GM20000 (cell line): ENCODE measurements at regions not wholly inside any gene's neighbourhood (a gene's known extent, or its start where the extent isn't known, plus 50 kb on each side); places are given as distances from the start of the nearest gene placed in this dataset.

ENCODE experiments used
- DNase-seq: peaks from one replicate; pipeline ENCODE4 v3.0.0; 2012; ENCODE audit warnings: low spot score
- TF ChIP-seq, protein P1 (sequence below): IDR thresholded peaks from 2 replicates; pipeline ENCODE4 v1.5.1; 2012; ENCODE audit warnings: mild to moderate bottlenecking, control low read depth; ENCODE audit errors: extremely low read depth, missing control alignments

DNA sequence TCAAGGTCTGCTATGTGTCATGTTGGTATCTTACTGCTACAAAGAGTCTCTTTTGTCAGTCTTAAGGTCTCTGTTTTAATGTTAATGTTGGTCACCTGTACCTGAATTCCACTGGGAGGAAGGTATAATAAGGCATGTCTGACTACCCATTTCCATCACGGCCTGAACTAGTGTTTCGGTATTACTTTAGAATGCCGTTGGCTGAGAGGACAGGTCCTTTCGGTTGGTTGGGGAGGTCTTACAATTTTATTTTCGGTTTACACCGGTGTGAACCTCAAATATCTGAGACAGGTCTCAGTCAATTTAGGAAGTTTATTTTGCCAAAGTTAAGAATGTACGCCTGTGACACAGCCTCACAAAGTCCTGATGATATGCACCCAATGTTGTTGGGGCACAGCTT, 154.9 kb upstream of the ABCA1 start:
- no peak for DNase-seq
- TF ChIP-seq, protein P1, sequence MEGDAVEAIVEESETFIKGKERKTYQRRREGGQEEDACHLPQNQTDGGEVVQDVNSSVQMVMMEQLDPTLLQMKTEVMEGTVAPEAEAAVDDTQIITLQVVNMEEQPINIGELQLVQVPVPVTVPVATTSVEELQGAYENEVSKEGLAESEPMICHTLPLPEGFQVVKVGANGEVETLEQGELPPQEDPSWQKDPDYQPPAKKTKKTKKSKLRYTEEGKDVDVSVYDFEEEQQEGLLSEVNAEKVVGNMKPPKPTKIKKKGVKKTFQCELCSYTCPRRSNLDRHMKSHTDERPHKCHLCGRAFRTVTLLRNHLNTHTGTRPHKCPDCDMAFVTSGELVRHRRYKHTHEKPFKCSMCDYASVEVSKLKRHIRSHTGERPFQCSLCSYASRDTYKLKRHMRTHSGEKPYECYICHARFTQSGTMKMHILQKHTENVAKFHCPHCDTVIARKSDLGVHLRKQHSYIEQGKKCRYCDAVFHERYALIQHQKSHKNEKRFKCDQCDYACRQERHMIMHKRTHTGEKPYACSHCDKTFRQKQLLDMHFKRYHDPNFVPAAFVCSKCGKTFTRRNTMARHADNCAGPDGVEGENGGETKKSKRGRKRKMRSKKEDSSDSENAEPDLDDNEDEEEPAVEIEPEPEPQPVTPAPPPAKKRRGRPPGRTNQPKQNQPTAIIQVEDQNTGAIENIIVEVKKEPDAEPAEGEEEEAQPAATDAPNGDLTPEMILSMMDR: no peak

DNA sequence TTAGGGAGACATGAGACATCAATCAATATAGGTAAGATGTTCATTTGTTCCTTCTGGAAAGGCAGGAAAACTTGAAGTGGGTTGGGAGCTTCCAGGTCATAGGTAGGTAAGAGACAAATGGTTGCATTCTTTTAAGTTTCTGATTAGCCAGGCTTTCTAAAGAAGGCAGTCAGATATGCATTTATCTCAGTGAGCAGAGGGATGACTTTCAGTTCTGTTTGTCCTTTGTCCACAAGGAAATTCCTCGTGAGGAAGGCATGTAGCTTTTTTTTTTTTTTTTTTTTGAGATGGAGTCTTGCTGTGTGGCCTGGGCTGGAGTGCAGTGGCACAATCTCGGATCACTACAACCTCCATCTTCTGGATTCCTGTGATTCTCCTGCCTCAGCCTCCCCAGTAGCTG, 155.3 kb upstream of the ABCA1 start:
- no peak for DNase-seq
- TF ChIP-seq, protein P1: no peak

DNA sequence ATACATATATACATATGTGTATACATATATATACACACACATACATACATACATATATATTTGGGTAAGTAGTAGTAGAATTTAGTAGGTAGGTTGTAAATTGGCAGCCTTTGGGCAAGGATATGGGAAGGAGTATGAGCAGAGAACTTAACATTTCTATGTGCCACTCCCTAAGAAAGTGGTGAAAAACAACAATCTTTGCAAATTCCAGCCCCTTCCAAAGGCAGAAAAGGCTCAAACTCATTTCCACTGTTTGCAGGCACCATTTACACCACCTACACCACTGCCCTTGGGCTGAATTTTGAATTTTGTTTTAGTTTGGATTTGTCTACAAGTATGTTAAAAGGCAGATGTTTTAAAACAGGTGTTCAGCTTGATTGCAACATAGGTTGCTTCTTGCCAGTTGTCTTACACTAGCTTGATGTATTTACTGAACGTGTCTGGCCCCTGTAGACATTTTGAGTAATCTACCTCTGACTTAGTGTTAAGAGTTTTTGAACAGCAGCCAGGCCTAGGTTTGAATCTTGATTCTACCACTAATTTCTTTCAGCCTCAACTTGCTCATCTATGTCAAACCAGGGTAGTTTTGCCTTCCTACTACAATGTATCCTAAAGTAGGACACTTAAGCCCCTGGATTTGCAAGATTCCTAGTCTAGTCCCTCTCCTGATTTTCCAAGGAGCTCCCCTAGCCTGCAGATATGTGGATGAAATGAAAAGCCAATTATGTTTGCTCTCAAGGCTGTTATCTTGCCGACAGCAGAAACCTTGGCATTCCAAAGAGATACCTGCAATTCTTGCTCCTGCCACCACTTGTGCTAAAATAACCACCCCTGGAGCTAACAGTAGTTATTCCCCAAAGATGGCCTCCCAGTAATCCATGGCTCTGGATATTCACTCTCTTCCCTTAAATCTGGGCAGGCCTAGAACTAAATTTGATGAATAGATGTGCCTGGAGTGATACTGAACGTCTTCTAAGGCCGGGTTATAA, 156.2 kb upstream of the SLC44A1 start:
- TF ChIP-seq, protein P1: no peak
- DNase-seq: no peak

DNA sequence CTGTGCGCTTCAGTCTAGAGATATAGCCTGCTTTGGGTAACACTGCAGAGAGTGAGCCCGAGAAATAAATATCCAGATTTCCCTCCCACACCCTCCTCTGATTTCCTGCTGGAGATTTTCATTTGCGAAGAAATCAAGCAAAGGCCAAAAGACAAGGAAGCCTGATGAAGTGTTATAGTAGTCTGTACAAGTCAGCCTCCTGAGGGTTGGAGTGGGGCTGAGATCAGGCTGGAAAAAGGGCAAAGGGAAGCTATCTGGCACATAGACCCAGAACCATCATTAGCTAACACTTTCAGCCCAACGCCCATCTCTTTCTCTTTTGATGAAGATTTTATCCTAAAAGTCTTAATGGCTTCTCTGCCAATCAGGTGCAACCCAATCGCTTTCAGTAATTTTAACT, 154.6 kb upstream of the SLC44A1 start:
- TF ChIP-seq, protein P1: no peak

DNA sequence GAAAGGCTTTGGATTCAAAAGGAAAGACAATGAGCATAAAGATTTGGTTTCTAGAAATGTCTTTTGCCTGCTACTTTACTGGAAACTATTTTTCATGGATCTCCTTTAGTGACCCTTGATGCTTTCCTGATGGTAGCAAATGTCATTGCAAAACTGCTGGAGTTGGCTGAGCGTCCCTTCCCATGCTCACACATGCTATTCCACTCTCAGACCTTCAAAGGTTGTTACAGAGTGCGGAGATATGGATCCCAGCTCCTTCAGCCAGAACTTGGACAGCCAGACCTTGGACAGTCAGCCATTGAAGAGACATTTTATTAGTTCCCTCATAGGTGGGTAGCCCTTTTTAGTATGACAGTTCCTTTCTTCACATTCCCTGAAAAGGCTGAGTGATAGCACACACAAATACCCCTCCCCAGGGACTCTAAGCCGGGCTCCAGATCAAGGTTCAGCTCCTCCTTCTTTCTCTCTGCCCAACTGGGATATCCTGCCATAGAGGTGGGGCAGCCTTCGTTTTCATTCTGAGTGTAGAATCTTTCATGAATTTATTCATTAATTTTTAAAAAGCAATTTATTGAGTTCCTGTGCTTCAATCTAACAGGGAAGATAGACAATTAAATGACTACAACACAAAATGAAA, 153.3 kb upstream of the SLC44A1 start:
- no peak for DNase-seq
- TF ChIP-seq, protein P1: no peak

More for the DNA sequence above, 154.6 kb upstream of the SLC44A1 start:
- no peak for DNase-seq

DNA sequence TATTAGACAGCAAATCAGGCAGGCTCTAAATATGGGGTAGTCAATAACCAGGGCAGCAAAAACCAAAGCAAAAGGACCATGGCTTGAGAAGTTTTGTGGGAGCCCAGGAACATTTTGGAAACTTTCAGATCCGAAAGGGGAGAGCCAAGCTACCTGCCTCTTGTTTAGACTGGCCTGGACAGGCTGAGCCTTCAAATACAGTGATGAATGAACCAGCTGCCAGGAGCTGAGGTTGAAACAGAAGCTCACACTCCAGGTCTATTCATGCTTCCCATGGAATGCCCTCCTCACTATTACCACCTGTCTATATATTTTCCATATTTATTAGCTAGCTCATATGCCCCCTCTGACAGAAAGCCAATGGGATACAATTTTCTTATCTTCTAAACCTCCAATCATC, 150.8 kb upstream of the SLC44A1 start:
- TF ChIP-seq, protein P1: no peak

DNA sequence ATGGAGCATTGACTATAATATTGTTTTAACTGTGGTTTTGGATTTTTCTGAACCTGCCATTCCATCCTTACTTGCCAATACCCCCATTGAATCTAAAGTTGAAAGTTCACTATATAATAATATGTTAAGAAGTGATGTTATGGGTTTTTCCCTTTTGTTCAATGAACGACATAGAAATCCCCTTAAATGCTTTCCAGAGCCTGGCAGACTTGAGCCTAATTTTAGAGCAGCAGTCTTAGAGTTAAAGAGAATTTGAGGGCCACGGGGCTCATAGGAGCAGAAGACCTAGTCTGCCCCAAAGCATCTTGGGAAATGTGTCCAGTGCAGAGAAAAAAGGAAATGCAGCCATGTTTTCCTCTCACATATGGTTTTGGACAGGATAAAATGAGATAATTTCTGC, 146.1 kb upstream of the SLC44A1 start:
- DNase-seq: no peak
- TF ChIP-seq, protein P1: no peak

More for the DNA sequence above, 150.8 kb upstream of the SLC44A1 start:
- no peak for DNase-seq
